SH-SY5Y (cell line): ENCODE measurements at regions not wholly inside any gene's neighbourhood (a gene's known extent, or its start where the extent isn't known, plus 50 kb on each side); places are given as distances from the start of the nearest gene placed in this dataset.

Experiments used
- GATA2 ChIP-seq: IDR thresholded peaks from 2 replicates; pipeline ENCODE4 v1.6.1; 2011; ENCODE audit warnings: mild to moderate bottlenecking, low read depth, low read length
- GATA3 ChIP-seq: IDR thresholded peaks from 2 replicates; pipeline ENCODE4 v1.6.1; 2011; ENCODE audit warnings: low read depth, mild to moderate bottlenecking, low read length, moderate library complexity

- TF ChIP-seq GATA3, result no peak
- no peak for TF ChIP-seq GATA2
Measured at GRCh38 chr6:85372188-85372914, 77.5 kb upstream of the NT5E start.

GRCh38 chr6:85368631-85369030 lies 81.3 kb upstream of the NT5E start:
- TF ChIP-seq GATA2 (no peak), GATA3 (no peak)

- TF ChIP-seq GATA2 (no peak), GATA3 (no peak)
Measured at GRCh38 chr6:85364344-85364743, 85.5 kb upstream of the NT5E start.

GRCh38 chr6:85363870-85364269 lies 86.0 kb upstream of the NT5E start:
- no peak for TF ChIP-seq GATA2
- no peak for TF ChIP-seq GATA3

DNA sequence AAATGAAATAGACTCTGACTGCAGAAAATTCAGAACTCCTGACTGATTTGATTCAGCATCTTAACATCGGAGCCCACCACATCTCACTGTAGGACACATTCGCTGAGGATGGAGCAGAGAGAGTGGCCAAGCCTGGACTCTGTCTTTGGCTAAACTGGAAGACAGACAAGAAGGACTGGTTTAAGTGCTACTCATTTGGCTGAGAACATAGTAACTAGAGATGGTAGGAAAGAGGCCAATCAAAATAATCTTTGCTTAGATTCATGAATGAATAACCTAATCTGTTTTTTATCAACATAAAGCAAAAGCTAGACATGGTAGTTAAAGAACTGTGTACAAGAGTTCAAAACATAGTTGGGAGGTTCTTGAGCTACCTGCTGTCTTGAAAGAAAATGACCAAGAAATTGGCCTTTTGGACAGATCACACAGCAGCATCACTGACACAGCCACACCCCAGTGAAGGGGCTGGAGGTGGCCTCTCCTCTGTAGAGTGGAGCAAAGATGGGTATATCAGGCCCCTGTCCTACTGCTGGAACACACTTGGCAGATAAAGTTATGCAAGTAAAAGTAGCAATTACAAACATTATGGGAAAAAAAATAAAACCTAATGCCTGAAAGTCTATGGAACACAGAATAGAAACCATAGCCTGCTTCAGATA lies 87.1 kb upstream of the NT5E start:
- no peak for TF ChIP-seq GATA2
- no peak for TF ChIP-seq GATA3

DNA sequence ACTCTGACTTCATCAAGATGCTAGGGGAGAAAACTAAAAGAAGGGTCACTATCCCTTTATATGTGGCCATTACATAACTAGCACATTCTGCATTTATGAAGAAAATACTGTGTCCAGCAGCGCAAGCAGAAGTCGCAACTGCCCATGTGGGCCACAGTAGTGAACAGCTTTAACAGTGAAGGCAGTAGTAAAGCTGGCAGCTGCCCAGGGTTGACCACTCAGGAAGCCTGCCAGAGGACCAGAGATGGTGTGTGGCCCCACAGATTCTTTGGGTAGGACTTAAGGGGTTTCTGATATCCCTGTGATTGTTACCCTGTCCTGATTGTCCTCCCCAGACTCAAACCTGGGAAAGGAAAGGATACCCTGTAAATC lies 88.3 kb upstream of the NT5E start:
- TF ChIP-seq GATA2 (no peak), GATA3 (no peak)

DNA sequence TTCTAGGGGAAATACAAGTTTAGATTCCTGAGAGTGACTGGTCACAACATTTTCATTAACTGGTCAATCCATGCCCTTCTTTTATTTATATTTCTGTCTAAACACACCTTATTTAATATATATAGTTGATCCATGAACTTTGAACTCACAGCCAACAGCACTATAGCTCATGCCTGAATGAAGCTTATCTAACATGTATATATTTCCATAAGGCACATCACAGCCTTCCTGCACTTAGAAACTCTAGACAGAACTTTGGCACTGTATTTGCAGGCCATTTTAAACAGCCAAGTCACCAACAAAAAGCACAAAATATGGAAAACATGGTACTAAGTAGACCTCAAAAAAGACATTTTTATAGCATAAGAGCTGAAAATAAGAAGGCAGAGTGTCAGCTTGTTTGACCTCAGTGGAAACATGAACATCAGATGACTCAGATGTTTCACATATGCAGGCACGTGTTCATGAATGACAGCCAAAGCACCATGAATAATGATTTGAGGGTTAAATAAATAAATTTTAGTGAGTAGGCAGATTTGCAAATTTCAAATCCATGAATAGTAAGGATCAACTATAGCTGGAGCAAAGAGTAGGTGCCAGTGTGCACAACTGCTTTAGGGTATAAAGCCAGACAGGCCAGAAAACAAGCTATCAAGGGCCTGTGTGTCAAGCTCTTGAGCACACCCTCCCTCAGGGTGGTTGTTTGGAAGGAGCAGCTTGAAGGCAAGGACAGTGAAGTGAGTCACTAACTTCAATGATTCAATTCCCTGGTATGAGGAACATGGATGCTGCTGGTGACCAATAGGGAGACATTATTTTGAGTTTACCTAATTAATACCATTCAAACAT lies 88.9 kb upstream of the NT5E start:
- TF ChIP-seq GATA2, result no peak
- TF ChIP-seq GATA3, result no peak

DNA sequence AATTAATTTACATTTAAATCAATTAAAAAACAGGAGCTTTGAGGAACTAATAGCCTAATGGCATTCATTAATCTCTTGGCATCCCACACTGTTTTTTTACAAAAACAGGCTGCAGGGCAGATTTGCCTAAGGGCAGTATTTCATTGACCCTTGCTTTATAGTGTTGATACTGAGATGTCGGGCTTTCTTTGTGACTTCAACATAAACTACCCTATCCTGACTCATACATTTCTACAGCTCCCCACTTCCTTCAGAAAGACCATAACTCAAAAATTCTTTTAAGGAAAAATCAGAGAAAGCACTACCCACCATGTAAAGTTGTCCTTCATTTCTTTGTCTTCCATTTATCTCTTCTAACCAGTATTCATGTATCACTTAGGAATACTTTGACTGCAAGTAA lies 92.2 kb upstream of the NT5E start:
- TF ChIP-seq GATA2 (no peak), GATA3 (no peak)

DNA sequence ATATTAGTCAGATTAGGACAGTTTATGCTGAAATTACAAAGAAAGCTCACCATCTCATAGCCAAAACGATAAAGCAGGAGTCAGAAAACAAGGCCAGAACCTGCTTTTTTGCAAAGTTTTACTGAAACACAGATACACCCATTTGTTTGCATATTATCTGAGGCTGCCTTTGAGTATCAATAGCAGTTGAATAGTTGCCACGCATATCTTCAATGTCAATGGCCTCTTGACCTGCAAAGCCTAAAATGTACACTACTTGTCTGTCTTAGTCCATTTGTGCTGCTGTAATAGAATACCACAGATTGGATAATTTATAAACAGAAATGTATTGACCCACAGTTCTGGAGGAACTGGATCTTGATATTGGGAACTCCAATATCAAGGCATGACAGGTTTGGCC lies 94.1 kb upstream of the NT5E start:
- TF ChIP-seq GATA3 (no peak), GATA2 (no peak)

GRCh38 chr6:85354761-85355618 lies 94.9 kb upstream of the NT5E start:
- TF ChIP-seq GATA2 (no peak), GATA3 (no peak)

DNA sequence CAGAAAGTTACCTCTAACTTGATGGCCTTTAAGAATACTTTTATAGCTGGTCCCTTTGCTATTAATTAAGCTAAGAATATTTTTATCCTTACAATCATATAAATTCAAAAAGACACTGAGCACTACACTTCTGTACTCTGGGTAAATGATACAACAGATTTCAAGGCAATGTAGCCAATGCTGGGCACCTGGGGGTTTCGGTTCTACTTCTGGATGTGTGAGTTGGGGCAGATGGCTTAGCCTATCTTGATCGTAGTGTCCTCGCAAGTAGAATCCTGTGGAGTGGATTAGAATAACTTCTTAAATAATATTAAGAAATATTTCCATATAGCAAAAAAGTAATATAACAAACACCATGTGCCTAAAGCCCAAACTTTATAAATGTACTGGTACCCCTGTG lies 96.9 kb upstream of the NT5E start:
- no peak for TF ChIP-seq GATA3

DNA sequence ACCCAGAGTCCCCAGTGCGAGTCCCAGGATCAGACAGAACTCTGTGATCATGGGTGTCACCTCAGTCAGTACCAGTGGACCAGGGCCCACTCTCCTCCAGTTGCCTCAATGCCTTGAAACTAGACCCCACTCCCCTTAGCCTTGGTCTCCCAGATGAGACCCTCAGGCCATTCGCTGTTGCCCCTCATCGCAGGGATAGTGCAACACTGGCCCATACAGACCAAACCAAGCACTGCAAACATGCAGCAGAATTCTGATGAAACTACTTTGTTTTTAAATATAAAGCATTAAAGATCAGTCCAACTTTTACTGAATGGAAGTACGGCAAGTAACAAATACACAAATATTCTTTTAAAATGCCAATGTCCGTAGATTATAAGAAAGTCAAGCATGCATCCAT lies 101.2 kb upstream of the NT5E start:
- TF ChIP-seq GATA2 (no peak), GATA3 (no peak)

DNA sequence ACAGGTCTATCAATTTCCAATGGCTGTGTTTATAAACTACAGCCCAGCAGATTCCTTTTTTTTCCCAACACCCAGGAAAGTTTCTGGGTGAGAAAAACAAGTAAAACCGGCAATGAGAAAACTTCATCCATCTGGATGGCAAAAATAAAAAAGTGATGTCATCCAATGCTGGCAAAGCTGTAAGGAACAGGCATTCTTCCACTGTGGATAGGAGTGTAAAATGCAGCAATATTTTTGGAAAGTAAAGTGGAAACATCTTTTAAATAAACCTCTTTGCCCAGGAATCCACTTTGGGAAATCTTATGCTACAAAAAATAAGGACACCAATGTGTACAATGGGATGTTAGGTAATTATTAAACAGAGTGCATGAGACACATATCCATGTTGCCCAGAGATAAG lies 102.1 kb upstream of the NT5E start:
- TF ChIP-seq GATA3 (no peak), GATA2 (no peak)

DNA sequence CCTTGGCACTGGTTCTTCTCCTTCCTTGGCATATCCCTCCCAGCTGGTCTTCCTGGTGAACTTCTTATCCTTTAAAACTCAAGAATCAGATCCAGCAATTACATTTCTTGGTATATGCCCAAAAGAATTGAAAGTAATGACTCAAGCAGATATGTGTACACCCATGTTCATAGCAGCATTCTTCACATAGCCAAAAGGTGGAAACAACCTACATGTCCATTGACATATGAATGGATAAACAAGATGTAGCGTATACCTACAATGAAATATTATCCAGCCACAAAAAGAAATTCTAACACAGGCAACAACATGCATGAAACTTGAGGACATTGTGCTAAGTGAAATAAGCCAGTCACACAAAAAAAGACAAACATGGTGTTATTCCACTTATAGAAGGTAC lies 103.7 kb upstream of the NT5E start:
- TF ChIP-seq GATA2 (no peak), GATA3 (no peak)
